Stimulated activated CD4-positive, alpha-beta T cell treated with anti-CD3 and anti-CD28 coated beads, TNF-alpha, amount 100 ng/mL, for 4 hours (primary cell): ENCODE measurements at regions not wholly inside any gene's neighbourhood (a gene's known extent, or its start where the extent isn't known, plus 50 kb on each side); places are given as distances from the start of the nearest gene placed in this dataset.
A peak's percentile ranks its signal among the peaks of the same experiment; 100 is the strongest.
"Not testable (repeated sequence)": the region's sequence is repeated elsewhere in the genome, so short reads cannot be mapped to it uniquely, and the experiment has no call there.

Source experiments
- DNase-seq, 3 experiments: peaks; one replicate each; pipeline ENCODE4 v3.0.0-alpha.2; 2020; ENCODE audit warnings: low read depth in 3 of 3

DNA sequence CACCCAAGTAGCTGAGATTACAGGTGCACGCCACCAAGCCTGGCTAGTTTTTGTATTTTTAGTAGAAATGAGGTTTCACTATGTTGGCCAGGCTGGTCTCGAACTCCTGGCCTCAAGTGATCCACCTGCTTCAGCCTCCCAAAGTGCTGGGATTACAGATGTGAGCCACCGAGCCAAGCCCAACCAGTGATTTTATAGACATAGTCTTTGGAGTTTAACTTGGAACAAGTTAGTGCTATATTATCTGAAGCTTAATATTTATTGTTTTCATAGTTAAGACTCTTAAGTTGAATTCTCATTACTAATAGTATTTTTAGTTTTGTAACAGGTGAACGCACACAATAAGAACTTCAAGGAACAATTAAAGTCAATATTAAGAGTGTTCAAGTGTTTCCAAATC is 122.1 kb downstream of the SPAG6 start:
- not testable (repeated sequence) for DNase-seq

DNA sequence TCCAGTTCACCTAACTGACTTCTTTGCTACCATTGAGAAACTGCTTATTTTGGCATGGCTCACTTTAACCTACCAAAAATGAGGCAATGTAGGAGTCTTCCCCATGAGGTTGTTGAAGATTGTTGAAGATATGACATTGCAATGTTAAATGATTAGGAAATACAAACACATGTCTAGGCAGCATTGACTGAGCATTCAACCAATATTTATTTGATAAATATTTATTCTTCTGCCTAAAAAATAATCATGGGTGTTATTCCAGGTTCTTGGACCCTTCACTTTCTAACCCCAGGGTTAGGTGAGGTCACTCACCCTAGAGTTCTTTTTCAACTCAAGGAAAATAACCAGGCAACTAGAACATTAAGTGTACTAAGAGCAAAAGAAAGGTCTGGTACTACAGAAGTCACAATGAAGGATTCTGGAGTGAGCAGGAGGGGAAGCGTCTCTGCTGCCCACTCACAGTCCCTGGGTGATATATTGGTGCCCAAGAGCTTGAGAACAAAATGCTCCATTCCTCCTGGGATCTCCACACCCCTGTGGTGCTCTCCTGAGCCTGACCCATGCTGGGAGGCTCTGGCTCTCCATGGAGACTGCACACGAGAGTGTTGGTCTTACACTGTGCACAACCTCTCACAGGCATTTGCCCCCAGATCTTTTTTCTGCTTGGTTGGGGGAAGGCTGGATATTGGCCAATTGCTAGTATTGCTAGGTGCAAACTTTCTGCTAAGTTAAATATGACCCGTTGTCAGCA is 123.4 kb downstream of the SPAG6 start:
- no peak for DNase-seq

DNA sequence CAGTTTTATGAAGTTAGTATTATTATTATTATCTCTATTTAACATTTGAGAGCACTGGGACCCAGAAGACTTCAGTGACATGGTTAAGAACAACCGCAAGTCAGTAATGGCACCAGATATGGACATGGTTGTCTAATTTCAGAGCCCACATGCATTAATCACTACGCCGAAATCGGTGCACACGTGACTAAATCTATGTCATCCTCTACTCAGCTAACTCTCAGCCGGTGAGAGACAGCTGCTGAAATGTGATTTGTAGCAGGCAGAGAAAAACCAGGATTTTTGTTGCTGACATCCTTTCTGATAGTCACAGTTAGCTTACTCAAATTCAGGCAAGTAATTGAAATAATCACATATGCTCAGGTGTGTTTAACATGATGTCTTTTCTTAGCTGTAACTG is 127.7 kb downstream of the SPAG6 start:
- no peak for DNase-seq

DNA sequence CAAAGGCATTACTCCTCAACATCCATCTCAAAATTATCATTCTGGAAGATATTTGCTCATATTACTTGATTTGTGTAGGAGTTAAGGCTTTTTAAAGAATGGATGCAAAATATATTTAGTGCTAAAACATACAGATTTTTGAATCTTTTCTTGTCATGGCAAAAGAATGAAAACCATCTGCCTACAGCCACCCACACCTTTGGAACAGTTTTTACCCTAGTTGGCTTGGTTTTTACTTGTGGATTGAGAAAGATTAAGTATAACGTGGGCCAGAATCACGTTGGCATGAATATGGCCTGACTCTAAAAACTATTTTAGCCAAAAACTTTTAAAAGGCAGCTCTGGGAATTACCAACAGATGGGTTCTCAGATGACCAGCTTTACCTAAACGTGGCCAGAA is 128.2 kb downstream of the SPAG6 start:
- no peak for DNase-seq

DNA sequence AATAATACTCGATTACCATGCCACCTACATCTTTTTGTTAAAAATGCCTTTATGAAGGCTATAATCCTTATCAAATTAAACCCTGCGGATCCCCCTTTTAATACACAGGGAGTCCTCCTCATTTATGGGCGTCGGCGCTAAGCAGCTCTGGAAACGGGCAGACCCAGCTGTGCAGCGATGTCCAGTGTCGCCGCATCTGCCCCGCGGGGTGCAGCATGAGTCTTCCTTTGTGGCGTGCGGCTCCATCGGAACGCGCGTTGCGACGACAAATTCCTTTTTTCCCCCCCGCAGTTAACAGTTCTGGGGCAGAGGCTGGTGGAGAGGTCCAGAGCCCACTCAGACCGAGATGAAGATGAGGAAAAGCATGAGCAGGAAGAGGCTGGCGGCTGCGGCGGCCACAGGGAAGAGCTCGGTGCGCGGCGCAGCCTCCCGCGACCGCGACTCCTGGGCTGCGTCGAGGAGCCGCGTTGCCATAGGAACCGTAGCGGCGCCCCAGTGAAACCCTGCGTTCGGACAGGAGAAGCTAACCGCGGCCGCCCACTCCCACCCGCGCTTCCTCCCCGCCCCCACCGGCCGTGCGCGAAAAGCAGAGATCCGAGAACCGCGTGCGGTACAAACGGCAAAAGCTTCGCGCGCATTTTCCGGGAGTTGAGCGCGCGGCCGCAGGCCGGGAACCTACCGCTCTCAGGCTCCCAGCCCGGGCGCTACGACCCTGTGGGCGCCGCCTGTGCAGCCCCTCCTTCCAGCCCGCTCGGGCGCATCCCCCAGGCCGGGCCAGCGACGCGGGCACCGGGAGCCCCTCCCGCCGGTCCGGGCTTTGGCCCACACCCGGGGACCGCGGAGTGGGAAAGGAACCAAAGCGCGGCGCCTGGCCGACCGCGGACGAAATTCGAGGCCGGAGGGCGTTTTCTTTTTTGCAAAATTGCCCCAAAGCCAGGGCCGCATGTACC is 130.6 kb downstream of the SPAG6 start:
- peak; percentile 9 to 16 (median 13) for DNase-seq

DNA sequence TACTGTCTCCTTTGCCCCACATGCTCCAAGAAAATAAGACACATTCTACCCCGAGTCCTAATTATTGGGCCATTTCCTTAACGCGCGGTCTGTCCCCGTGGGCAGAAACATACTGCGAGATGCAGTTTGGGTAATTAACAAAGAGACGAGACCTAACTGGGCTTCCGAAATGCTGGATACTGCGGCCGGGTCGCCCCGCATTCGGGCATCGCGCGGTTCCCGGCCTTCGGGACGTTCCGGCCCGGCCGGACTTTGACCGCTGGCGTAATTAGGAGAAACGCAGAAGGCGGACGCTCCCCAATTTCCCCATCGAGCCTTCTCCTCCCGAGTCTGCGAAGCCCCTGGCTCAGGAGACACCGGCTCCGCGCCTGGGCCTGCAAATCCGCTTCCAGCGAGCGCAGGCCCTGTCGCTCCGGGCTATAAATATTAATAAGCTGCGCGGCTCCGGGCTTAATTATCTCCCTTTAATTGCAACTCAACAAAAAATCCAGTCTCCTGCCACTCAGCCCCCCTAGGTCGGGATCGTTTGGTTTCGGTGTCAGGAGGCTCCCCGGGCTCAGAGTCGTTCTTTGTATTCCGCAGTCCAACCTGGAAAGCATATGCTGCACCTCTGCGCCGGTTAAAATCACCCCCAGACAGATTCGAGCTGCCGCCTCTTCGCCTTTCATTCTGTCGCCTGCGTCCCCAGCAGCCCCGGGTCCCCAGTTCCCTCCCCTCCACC is 131.5 kb downstream of the SPAG6 start:
- peak in 1 of 3 experiments; percentile 3 for DNase-seq

DNA sequence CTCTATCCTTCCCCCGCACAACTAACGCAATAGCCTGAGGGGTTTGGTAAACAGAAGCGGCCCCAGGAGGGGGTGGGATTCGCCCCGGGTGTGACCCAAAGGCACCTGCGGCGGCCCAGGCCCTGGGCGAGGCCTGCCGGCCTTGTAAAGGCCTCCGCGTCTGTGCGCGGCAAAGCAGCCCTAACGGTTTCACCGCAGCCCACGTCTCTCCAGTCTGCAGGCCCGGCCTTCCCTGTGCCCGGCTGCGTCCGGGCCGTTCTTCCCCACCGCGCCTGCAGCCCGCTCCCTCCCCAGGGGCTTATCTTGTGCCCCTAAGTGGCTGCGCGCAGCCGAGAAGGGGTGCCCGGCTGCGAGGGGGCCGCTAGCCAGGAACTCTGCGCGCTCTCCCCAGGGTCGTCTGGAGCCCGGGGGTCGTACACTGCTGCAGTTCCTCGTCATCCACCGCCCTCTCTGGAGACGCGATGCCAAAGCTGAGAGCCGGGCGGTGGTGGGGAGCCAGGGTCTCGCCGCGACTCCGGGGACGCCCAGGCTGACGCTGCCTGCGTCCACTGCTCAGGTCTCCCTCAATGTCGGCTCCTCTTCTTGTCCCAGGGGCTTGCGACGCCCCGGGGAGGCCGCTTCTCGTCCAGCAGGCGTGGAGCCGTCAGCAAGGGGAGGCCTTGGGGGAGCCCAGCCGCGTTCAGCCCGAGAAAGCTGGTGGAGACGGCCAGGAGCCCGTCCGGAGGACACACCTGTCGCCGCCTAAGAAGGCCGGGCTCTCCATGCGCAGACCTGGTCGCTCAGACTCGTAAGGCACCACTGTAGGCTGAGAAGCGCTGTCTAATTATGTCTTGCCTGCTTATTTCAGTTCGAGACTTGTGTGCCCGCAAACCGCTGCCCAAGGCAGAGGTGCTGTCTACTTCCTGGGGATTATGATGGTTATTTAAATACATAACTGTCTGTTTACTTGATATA is 132.3 kb downstream of the SPAG6 start:
- DNase-seq: no peak

DNA sequence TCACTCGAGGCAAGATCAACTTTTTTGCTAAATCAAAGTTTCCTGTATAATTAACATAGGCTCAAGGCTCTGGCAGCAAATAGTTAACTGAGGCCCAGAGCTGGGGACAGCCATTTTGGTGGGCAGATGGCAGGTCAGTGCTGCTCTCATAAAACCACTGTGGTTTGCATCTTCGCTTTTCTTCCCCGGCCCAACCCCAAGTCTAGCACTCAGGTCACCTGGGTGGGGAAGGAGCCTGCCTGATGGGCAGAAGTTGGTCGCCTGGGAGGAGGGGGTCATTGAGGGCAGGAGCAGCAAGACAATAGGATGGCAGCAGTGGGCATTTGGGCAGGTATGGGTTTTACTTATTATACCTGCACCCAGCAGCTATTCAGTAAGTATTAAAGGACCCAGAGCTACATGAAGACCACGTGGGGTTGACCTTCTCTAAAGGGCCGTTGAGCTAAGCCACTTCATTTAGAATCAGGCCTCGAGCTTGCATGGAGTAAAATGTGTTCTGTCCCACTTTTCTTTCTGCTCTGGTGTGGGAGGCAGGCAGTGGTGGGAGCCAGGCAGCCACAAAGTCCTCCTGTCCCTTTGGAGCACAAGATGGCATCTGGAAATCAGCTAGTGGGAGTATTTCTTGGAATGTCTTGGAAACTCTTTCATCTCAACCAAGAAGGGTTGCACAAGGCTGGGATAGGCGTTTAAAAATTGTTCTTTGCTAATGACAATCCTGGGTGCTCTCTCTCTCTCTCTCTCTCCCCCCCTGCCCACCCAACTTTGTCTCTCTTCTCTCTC is 133.4 kb downstream of the SPAG6 start:
- DNase-seq: no peak

DNA sequence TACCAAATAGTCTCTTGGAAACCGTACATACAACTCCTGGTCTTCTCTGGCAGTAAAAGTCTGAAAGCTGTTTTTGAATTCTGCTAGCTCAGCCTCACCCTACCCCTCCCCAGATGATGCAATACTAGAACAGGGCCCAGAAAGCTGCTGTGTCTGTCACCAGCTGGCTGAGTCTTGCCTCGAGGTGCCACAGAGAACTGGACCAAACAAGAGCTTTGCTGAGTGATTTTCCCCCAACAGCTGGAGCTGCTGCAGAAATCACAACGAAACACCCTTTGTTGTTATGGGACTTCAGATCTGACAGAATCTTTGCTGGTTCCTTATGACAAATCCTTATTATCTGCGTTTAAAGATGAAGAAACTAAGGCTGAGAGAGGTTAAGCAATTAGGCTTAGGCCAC is 134.1 kb downstream of the SPAG6 start:
- no peak for DNase-seq

DNA sequence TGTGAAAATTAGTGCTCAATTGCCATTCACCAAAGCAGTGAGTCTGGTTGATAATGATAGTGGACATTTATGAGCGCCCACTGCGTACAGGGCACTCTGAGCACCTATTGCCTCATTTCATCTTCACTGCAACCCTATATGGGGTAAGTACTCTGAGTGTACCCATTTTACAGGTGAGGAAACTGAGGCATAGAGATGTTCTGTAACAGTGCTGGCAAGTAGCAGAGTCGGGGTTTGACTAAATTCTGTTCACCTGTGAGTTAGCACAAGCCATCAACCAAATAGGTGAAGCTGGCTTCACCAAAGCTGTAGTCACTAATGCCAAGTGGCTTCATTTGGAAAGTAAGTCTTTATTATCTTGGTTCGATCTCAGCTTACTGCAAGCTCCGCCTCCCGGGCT is 135.8 kb downstream of the SPAG6 start:
- no peak for DNase-seq

DNA sequence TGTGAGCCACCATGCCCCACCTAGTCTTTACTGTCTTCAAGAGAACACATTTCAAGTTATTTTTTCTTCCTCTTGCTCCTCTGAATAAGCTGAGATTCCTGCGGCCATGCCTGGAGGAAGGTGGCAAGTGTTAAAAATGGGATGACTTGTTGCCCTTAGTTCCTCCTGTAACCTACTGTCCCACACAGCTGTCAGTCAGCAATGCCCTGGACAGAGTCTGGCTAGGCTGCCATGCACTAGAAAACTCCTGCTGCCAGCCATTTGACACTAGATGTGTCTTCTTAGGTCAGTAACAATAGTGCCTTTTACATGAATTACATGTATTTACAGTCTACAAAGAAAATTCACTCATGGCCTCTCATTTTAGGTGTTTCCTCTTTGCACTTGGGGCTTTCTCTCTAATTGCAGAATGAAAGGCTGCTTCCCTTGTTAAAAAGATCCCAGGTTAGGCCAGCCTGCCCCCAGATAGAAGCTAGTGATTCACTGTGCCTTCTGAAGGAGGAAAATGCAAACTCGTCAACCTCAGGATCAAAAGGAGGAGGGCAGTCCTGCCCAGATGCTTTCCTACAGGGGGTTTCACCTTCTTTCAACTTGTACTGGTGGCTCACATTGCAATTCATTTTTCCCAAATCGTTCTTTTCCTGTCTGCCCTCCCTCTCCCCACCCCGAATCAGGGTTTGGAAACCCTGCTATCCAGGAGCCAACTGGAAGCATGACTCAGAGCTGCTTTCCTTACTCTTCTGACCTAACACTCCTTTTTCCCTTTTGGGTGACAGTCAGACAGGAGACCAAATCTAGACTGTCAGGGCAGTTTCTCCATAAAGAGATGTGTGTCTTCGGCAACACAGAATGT is 136.6 kb downstream of the SPAG6 start:
- no peak for DNase-seq

DNA sequence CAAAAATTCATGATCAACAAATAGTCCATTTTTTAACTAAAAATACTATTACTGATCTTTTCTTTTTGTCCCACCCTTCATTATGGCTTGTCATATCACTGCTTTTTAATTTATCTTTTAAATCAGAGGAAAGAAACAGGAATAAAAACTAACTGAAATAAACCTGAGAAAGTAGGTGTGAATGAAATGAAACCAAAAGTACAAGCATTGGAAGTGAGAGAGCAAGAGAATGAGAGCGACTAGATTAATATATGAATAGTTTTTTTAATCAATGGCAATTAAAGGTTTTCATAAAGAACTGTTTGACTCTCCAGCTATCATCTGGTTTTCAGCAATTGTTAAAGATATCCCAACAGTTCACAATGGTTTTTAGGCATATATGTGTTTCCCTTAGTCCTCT is 137.8 kb downstream of the SPAG6 start:
- DNase-seq: no peak
